ENCODE measurements at regions not wholly inside any gene's neighbourhood (a gene's known extent, or its start where the extent isn't known, plus 50 kb on each side); places are given as distances from the start of the nearest gene placed in this dataset.
"Not testable (repeated sequence)": the region's sequence is repeated elsewhere in the genome, so short reads cannot be mapped to it uniquely, and the experiment has no call there.

DNA sequence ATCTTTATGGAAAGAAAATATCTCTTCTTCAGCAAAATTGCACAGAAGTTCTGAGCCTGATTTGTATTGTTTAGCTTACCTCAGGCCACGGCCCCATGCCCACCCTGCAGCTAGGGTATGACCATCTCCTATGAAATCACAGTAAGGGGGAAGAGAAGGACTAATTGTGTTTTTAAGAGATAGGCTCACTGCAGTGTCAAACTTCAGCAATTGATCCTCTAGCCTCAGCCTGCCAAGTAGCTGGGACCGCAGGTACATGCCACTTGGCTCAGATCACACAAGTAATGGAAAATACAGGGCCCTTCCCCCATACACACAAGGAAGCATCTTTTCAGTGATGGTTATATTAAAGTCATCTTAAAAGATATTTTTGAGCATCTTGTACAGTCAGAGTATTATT lies 60.0 kb downstream of the DMAC1 start:
- FAIRE-seq: no peak

DNA sequence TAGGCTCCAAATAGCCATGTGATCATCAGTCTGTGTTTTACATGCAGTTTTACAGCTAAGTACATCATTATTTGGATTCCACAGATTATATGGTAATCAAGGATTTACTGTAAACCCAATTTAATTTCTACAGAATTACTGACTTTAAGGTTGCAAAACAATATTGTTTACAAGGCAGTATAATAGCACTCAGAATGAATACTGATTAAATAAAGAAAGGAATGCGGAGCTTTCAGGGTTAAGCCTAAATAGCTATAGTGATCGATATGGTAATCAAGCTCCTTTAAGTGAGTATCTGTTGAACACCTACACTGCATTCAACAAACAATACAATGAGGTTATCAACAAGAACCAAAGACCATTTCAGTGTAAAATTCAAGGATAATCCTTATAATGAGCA lies 64.3 kb downstream of the DMAC1 start:
- FAIRE-seq: no peak

DNA sequence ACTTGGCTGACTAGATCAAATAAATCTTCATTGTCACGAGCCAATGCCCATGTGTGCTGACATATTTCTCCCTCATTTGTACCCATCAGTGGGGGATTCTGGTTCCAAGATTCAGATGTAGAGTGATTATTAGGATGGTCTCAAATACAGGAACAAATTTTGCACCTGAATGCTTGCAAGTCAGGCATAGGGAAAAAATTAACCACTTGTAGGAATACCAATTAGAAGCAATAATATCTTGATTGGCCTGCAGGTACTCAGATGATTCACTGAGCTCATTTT lies 69.5 kb downstream of the DMAC1 start:
- no peak for FAIRE-seq

DNA sequence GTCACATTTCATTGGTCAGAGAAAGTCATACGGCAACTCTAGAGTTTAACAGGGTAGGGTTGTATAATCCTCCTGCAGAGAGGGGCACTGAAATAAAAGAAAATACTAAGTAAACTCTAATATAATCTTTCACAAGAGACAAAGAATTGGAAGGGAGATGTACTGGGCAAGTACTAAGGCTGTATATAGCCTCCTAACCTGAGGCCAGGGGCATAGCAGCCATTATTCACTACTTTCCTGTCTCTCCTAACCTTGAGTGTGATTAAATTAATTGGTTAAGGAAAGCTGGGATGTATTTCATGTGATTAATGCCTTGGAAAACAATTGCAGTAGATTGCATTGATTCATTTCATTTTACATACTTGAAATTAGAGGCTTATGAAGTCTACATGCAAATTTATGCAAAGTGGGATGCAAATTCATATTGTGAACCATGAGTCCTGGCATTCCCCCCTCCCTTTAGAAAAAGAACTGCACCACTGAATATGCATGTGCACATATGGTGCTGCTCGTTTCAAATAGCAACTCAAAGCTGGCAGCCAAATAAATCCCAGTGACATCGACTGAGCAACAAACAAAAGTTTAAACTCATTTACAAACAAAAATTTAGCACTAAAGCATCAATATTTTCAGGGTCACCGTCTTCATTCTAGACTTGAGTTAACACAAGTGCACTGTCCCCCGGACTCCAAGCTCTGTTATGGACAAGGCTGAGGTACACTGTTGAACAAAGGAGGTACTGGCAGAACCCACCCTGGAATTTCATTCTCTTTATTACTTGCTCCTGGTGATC lies 70.0 kb downstream of the DMAC1 start:
- no peak for FAIRE-seq

DNA sequence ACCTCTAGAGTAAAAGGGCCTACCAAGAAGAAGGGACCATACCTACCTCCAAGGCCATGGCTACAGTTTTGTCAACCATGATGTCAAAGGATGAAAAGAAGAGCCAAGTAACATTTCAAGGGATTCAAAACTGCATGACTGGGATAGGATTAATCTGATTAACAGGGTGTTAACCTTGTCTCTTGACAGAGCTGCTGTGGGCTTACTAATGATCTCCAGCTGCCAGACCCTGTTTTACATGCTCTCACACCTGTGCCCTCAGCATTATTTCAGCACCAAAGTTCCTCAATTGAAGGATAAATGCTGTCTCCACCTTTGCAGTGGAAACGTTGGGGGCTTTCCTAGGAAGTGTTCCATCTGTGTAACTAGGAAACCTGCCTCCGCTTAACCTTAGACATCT lies 78.3 kb downstream of the DMAC1 start:
- no peak for FAIRE-seq

DNA sequence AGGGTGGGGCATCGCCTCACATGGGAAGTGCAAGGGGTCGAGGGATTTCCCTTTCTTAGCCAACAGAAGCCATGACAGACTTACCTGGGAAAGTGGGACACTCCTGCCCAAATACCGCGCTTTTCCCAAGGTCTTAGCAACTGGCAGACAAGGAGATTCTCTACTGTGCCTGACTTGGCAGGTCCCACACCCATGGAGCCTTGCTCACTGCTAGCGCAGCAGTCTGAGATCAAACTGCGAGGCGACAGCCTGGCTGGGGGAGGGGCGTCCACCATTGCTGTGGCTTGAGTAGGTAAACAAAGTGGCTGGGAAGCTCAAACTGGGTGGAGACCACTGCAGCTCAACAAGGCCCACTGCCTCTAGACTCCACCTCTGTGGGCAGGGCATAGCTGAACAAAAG lies 86.5 kb downstream of the DMAC1 start:
- FAIRE-seq: not testable (repeated sequence)

DNA sequence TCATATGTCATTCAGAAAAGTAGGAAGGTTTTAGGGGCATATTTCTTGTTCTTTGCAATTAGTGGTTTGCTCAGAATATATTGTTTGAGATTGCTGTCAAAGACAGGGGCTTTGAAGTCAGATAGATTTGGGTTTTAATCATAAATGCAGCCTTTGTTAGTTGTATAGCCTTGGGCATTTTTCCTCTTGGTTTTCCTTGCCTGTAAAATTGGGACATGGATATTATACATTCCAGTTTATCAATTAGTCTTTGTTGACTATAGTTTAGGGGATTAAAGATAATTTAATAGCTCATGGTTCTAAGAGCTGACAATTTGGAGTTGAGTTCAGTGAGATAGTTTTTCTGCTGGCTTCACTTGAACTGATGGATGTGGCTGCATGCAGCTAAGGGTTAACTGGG lies 88.9 kb downstream of the DMAC1 start:
- FAIRE-seq: no peak

DNA sequence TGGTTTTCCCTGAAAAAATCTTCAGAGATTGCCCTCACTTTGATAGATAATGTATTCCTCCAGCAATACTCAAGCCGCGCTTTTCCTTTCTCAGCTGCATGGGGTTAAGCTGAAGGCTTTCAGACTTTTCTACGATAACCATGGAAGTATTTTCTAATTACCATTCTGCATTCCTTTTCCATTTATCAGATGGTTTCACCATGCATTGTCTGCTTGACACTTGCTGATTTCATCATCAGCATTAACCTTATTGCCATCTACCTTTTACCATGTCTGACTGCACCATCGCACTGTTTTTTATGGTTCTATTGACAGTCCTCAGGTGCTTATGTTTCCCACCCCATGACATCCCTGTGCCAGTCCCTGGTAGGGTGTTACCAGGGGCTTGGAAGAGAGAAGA lies 91.6 kb downstream of the DMAC1 start:
- FAIRE-seq: no peak

DNA sequence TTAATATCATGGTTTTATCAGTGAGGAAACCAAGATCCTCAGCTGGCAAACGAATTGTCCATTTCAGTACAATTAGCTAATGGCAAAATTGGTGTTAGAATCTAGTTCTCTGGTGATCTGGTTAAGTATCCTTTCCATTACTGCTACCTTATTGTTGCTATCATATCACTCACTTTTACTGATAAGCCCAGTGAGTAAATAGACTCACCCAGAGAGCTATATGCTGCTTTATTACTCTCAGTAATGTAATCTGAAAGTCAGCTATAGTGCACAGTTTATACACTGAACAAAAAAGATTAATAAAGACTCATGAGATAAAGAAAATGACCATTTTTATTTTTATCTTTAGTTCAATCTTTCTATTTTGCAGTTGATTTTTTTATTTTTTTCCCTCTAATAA lies 95.0 kb downstream of the DMAC1 start:
- no peak for FAIRE-seq

DNA sequence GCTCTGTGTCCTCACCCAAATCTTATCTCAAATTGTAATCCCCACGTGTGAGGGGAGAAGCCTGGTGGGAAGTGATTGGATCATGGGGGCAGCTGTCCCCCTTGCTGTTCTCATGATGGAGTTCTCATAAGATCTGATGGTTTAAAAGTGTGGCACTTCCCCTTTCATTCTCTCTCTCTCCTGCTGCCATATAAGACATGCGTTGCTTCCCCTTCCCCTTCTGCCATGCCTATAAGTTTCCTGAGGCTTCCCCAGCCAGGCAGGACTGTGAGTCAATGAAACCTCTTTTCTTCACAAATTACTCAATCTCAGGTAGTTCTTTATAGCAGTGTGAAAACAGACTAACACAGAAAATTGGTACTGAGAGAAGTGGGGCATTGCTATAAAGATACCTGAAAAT lies 107.7 kb downstream of the DMAC1 start:
- FAIRE-seq: no peak

DNA sequence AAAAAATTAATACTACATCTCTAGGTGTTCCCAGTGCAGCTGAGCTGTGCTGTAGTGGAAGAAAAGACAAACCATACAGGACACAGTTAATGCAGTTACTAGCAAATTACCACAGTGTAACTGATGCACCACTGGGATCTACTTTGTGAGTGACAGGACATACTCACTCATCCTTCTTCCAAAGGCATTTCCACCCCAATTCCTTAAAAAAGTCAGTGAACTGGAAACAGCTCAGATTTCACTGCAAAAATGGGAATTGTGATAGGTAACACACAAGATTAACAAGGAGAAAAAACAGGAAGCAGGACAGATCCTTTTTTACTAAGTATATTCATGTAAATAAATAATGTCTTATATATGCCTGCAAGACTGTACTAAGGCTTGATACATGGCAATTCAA lies 109.6 kb downstream of the DMAC1 start:
- no peak for FAIRE-seq

DNA sequence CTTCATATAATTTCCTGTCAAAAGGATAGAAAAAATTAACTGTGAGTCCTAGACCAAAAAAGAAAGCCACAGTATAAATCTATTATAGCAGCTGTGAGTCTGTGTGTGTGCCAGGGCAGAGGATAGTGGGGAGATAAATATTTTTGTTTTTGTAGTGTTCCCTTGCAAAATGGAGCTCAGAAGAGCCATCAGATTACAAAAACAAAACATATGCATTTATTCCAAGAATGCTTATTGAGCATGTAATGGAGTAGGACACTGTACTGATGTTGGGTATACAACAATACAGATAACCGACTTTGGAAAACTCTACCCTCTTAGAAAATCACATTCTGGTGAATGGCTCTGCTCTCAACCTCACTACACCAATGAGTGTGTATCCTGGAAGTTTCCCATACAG lies 111.0 kb downstream of the DMAC1 start:
- FAIRE-seq: no peak

DNA sequence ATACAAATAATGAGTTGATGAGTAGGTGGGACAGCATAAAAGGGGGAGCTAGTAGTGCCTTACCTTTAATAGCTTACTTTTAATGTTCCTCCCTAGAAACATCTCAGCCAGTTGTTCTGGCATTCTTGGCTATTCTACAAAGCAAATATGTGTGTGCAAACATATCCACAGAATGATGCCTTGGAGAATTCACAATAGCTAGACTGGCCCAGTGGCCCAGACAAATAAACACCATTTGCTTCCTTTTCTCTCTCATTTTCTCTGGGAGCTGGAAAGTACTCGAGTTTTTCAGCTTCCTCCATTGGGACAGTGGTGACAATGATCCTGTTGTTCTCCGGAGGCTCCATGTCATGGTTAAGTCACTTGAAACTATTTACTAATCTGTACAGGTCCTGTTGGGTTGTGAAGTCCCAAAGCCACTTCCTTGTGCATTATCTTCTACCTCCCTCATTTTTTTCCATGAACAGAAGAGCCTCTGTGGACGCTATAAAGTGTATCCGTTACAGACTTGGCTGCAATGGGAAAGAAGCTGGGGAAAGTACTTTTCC lies 122.9 kb downstream of the DMAC1 start:
- FAIRE-seq: no peak

DNA sequence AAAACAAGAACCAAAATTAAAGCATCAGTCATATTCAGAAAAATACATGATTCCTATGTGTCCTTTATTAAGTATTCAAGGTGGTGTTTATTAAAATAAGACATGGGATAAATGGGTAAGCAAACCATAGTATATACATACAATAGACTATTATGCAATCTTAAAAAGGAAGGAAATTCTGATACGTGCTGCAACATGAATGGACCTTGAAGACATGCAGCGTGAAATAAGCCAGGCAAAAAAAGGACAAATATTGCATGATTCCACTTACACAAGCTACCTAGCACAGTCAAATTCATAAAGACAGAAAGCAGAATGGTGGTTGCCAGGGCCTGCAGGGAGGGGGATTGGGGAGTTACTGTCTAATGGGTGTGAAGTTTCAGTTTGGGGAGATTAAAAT lies 127.7 kb downstream of the DMAC1 start:
- FAIRE-seq: no peak

DNA sequence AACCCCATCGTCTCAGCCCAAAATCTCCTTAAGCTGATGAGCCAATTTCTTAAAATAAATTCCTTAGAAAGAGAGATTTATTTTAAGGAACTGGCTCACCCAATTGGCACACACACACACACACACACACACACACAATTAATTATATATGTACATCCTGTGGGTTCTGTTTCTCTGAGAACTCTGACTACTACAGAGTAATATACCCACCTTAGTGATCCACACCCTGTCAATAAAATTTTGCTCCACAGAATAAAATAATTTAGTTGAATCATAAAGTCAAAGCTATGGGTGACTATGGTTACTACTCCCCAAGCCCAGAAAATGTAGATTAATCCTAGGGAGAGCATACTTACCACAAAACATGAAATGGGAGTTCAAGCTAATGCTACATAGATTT lies 131.0 kb downstream of the DMAC1 start:
- FAIRE-seq: no peak

DNA sequence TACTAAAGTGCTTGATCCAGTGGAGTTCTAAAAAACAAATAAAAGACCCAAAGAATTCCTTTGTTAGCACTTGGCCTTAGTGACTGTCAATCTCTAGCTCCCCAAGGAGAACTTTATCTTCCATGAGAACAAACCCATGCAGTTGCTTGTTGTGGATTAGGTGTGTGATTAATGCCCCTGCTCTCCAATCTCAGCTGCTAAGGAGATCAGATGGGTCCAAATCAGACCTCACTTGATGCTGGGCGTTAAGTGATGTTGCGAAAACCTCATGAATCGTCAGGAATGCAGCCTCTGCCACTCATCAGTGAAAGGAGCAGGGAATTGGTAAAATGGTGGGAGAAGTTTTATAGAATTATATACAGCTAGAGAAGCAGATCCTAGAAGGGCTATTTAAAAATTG lies 133.7 kb downstream of the DMAC1 start:
- FAIRE-seq: no peak

DNA sequence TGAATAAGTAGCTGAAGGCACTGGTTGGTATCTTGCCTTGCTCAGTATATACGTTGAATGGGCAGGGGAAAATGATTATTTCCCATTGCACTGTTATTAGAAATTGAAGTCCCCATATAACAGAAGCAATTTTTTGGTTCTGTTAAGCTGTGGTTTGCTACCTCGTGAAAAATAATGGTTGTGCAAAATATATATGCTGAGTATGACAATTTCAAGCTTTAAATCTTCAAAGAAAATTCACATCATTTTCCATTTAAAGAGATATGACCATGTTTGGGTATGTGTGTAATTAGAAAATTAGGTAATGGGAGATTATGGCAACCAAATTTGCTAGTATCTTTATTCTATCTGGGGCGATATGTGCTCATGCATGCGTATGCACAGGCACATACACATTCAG lies 139.8 kb downstream of the DMAC1 start:
- no peak for FAIRE-seq

DNA sequence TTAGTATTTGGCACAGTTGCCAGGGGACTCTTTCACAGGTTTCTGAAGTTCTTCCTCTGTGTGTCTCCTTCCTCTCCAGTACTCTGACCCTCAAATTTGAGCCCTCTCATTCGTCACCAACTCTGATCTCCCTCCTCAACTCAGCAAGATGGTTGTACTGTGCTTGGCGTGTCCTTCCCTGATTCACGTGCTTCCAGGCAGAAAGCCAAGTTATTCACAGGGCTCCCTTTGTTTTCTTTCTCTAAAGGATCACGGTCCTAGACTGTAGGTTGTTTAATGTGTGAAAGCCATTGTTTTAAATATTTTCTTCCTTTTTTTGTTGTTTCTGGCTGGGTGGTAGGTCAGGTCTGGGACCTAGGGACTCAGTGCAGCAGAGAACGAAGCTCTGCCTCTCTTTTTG lies 142.9 kb downstream of the DMAC1 start:
- no peak for FAIRE-seq

DNA sequence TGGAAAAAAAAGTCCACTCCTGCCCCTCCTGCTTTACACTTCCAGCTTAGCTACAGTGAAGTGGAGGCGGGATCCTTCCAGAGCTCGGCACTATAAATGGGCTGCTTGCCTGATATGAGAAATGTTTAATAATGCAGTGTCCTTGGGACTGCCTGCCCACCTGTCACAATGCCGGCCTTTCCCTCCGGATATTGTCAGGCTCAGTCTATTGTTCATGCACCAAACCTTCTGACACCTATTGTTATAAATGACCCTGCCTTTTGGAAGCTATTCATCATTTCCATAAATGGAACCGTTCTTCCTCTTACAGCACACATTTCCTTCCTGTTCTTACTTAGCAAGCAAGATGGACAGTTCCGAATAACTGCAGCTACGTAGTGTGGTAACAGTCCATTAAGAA lies 146.3 kb downstream of the DMAC1 start:
- no peak for FAIRE-seq

DNA sequence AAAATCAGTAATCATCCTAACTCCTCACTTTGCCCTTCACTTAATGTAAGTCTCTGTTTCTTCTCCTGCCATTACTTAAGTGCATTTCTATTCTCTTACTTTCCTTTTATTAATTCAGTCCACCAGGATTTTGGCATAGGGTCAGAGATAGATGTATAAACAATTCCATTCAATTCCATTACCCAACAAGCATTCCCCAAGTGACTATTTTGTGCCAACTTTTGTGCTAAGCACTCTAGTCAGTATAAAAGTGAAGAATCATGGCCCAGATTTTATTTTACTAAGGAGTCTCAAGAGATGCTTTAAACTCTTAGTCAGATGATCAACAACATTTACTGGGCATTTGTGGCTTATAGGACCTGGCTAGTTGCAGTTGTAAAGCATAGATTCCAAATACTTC lies 159.3 kb downstream of the DMAC1 start:
- FAIRE-seq: no peak

DNA sequence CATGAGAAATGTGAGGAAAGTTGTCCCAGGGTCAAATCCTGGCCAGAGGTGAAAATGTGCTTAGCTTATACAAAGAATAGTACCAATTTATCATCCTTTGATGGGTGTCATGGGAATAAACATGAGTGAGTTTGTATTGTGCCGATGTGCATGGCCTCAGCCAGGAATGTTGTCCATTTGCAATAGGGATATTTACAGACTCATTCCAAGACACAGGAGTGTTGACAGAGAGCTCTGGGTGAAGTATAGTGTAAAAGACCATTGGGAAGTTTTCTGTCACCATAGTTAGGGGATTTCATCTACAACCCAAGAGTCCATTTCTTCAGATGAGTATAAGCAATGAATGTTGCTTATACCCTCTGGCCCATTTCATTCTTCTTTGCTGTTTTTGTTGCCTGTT lies 160.1 kb downstream of the DMAC1 start:
- FAIRE-seq: no peak

DNA sequence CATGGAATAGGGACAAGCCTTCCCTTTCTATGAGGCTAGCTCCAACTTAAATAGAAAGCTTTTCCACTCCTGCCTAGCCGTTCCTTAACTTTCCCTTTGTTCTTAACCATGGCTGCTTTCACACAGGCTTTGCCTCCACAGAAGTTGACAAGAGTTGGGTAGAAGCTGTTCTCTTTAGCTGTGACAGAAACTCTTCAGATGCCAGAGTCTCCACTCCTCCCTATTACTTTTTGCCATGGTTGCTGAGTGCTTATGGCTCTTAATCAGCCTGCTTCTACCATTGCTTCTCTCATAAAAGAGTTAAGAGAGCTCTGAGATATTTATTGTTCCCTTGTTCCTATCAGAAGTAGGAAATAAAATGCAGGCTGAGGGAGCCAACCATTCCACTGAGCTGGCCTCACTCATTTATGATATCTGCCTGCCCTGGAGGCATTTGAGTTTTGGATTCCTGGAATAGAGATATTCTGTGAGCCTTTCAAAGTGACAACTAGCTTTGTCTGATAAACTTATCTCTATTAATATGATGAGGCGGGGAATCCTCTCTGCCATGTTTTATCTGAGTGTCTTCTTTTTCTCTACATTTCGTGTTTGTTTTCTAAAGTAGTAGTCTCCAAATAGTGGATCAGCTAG lies 162.6 kb downstream of the DMAC1 start:
- no peak for FAIRE-seq

DNA sequence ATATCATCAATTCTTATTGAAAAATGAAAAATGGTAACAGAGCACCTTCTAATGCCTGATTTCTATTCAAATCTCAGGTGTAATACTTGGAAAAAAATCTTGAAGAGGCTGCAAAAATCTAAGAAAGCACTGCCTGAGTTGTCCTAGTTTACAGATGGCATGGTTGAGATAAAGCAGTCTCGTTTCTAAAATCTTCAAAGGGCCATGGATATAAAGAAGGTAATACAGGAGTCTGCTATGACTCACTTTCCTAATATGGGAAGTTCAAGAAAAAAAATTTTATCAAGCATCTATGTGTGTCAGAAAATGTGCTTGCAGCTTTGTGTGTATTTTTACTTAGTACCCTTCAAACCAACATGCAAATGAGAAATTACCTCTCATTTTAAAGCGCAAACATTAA lies 163.3 kb downstream of the DMAC1 start:
- FAIRE-seq: no peak

DNA sequence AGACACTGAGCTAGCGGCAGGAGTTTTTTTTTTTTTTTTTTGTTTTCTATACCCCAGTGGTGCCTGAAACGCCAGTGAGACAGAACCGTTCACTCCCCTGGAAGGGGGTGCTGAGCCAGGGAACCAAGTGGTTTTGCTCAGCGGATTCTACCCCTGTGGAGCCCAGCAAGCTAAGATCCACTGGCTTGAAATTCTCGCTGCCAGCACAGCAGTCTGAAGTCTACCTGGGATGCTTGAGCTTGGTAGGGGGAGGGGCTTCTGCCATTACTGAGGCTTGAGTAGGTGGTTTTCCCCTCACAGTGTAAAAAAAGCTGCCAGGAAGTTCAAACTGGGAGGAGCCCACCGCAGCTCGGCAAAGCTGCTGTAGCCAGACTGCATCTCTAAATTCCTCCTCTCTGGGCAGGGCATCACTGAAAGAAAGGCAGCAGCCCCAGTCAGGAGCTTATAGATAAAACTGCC lies 173.0 kb downstream of the DMAC1 start:
- FAIRE-seq: not testable (repeated sequence)

DNA sequence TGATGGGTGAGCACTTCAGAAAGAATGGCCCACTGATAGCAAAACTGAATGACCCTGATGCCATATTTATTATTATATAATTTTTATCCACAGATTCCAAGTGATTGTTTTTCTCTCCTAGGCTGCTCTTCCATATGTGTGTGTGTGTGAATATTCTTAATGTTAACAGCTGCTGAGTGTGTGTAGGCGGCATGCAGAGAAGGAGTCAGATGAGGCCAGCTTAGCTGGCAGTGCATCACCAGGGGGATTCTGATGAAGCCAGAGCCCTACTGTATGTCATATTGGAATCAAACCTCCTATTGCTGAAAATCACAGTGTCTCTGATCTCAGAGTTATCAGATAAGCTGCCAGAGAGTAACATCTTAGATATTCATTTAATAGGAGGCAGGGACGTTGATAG lies 177.1 kb downstream of the DMAC1 start:
- no peak for FAIRE-seq

All from colon (tissue), 2 donors.